Loucy (cell line): ENCODE measurements at regions not wholly inside any gene's neighbourhood (a gene's known extent, or its start where the extent isn't known, plus 50 kb on each side); places are given as distances from the start of the nearest gene placed in this dataset.

Experiments used
- EZH2phosphoT487 ChIP-seq: fragments of 200-600 bp; IDR thresholded peaks from 2 replicates; pipeline ENCODE4 v1.6.1; 2018; ENCODE audit warnings: antibody characterized with exemption, mild to moderate bottlenecking, moderate library complexity, borderline replicate concordance
- TF ChIP-seq, protein P1 (sequence below): fragments of 200-600 bp; sonication (generic); conservative IDR thresholded peaks from 2 replicates; pipeline ENCODE4 v1.5.1; 2014; ENCODE audit warnings: mild to moderate bottlenecking, antibody characterized with exemption, low read length

DNA sequence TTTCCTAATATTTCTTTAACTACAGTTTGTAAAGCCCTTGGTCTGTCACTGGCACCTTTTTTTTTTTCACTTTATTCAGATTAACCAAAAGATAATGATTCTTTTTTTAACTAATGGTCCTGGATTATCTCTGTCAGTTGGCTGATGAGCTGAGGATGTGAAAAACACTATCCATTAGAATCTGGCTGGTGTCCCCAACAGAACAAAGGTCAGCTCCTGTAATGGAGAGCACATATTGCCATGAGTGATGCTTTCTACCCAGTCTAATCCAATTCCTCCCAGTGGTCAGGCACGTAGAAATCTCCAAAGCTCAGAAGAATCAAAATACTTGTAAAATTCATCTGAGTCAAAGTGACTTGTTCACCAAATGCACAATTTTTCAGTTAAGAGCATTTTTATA, 491.7 kb upstream of the PIK3R1 start:
- TF ChIP-seq, protein P1, sequence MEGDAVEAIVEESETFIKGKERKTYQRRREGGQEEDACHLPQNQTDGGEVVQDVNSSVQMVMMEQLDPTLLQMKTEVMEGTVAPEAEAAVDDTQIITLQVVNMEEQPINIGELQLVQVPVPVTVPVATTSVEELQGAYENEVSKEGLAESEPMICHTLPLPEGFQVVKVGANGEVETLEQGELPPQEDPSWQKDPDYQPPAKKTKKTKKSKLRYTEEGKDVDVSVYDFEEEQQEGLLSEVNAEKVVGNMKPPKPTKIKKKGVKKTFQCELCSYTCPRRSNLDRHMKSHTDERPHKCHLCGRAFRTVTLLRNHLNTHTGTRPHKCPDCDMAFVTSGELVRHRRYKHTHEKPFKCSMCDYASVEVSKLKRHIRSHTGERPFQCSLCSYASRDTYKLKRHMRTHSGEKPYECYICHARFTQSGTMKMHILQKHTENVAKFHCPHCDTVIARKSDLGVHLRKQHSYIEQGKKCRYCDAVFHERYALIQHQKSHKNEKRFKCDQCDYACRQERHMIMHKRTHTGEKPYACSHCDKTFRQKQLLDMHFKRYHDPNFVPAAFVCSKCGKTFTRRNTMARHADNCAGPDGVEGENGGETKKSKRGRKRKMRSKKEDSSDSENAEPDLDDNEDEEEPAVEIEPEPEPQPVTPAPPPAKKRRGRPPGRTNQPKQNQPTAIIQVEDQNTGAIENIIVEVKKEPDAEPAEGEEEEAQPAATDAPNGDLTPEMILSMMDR, result no peak
- TF ChIP-seq EZH2phosphoT487, result no peak
